Stimulated activated CD8-positive, alpha-beta memory T cell treated with anti-CD3 and anti-CD28 coated beads, Interleukin-7, amount 100 ng/mL, for 48 hours (primary cell): ENCODE measurements at regions not wholly inside any gene's neighbourhood (a gene's known extent, or its start where the extent isn't known, plus 50 kb on each side); places are given as distances from the start of the nearest gene placed in this dataset.
"Not testable (repeated sequence)": the region's sequence is repeated elsewhere in the genome, so short reads cannot be mapped to it uniquely, and the experiment has no call there.

Source experiments
- DNase-seq, 2 donors: peaks; one replicate each; pipeline ENCODE4 v3.0.0-alpha.2; 2020; ENCODE audit warnings: low read depth in 1 of 2; ENCODE audit errors: extremely low read depth in 1 of 2

DNA sequence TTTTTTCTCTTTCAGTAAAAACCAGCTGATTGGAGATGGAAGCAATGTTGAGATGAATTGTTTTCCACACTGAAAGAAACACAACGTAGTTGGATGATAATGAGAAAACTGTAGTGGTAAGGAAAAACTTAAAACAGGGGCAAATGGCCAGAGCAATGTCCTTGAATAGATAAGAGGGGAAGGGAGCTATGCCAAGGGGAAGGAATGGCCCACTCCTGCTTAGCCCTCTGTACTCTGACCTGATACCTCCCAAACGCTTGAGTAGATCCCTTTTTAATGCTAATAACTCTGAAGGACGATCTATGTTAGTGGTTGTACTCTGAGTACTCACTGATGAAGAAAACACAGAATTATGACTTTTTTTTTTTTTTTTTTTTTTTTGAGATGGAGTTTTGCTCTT, 114.7 kb upstream of the DAB2 start:
- DNase-seq: no peak

GRCh38 chr5:39534690-39535089, 109.9 kb upstream of the DAB2 start:
- no peak for DNase-seq

DNA sequence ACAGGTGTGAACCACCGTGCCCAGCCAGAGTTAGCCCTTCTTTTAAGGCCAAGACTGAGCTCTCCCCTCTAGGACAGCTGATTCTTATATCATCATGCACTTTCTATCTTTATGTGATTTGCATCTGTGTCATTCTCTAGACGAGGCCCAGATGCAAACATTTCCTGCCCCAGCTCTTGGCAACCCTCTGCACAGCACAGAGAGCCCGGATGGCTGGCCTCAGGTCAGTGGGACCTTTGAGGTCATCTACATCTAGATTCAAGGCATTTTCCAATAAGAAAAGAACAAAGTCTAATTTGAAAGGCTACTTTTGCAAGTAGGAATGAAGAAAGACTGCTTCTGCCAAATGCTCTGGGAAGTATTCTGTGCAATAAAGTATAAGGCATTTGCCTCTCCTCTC, 109.0 kb upstream of the DAB2 start:
- no peak for DNase-seq

GRCh38 chr5:39532511-39532910, 107.7 kb upstream of the DAB2 start:
- no peak for DNase-seq

DNA sequence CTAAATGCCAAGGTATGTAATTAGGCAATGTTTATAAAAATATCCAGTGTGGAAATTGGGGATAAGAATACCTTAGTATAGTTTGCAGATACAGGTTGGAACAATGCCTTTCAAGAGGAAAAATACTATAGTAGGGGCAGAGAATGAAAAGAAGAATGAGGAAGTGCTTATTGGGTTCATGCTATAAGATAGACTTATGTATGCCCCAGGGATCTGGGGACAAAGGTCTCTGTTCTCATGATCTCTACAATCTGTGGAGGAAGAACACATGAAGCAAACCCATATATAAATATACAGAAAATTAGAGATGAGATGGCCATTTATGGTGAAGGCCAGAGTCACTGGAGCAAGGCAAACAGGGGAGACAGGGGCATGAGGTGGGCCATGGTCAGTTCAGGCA, 106.5 kb upstream of the DAB2 start:
- DNase-seq: no peak

- DNase-seq: no peak
Observed at GRCh38 chr5:39526914-39527477, 102.2 kb upstream of the DAB2 start.

DNA sequence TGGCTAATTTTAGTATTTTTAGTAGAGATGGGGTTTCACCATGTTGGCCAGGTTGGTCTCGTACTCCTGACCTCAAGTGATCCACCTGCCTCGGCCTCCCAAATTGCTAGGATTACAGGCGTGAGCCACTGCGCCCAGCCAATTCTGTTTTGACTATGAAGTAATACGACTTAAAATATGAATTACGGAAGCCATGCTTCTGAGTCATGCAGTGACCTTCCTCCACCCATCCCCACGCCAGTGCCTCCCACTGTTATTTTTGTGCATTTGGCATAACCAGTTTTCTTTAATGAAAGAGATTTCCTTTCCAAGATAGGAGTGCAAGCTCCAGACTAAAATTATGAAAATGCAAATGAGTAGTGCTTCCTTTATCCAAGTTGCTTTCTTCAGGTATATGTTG, 101.0 kb upstream of the DAB2 start:
- not testable (repeated sequence) for DNase-seq

GRCh38 chr5:39525271-39525670, 100.5 kb upstream of the DAB2 start:
- DNase-seq: no peak

GRCh38 chr5:39523821-39524220, 99.0 kb upstream of the DAB2 start:
- no peak for DNase-seq

- DNase-seq: no peak
Observed at GRCh38 chr5:39521940-39522590, 97.3 kb upstream of the DAB2 start.

DNA sequence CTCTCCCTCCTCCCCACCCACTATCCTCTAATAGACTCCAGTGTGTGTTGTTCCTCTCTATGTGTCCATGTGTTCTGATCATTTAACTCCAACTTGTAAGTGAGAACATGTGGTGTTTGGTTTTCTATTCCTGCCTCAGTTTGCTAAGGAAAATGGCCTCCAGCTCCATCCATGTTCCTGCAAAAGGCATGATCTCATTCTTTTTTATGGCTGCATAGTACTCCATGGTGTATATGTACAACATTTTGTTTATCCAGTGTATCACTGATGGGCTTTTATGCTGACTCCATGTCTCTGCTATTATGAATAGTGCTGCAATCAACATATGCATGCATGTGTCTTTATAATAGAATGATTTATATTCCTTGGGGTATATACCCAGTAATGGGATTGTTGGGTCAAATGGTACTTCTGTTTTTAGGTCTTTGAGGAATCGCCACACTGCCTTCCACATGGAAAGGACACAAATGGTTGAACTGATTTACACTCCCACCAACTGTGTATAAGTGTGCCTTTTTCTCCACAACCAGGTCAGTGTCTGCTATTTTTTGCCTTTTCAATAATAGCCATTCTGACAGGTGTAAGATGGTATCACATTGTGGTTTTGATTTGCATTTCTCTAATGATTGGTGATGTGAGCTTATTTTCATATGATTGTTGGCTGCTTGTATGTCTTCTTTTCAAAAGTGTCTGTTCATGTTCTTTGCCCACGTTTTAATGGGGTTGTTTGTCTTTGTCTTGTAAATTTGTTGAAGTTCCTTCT, 96.5 kb upstream of the DAB2 start:
- no peak for DNase-seq

- no peak for DNase-seq
Observed at GRCh38 chr5:39520232-39520572, 95.4 kb upstream of the DAB2 start.

- no peak for DNase-seq
Observed at GRCh38 chr5:39519566-39520231, 94.9 kb upstream of the DAB2 start.

- DNase-seq: no peak
Observed at GRCh38 chr5:39519079-39519478, 94.3 kb upstream of the DAB2 start.

GRCh38 chr5:39518516-39518915, 93.7 kb upstream of the DAB2 start:
- no peak for DNase-seq

GRCh38 chr5:39517800-39518199, 93.0 kb upstream of the DAB2 start:
- no peak for DNase-seq

GRCh38 chr5:39515881-39516280, 91.1 kb upstream of the DAB2 start:
- DNase-seq: no peak

DNA sequence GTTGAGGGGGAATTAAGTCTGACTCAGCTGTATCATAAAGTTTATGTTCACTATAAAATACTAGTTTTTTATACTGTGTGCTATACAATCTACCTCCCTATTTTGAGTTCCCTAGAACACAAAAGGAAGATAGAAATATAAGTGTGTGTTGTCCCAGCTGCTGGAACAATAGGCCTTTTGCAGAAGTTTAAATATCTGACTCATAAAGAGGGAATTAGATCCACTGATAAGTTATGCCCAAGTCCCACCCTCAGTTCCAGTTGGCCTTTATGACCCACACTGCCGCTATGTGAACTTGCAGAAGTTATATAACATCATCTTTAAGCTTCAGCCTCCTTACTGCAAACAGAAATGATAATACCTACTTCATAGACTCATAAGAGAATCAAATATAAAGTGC, 88.5 kb upstream of the DAB2 start:
- no peak for DNase-seq

- no peak for DNase-seq
Observed at GRCh38 chr5:39506211-39506610, 81.4 kb upstream of the DAB2 start.

- DNase-seq: no peak
Observed at GRCh38 chr5:39505791-39506190, 81.0 kb upstream of the DAB2 start.

- DNase-seq: no peak
Observed at GRCh38 chr5:39505363-39505762, 80.6 kb upstream of the DAB2 start.

DNA sequence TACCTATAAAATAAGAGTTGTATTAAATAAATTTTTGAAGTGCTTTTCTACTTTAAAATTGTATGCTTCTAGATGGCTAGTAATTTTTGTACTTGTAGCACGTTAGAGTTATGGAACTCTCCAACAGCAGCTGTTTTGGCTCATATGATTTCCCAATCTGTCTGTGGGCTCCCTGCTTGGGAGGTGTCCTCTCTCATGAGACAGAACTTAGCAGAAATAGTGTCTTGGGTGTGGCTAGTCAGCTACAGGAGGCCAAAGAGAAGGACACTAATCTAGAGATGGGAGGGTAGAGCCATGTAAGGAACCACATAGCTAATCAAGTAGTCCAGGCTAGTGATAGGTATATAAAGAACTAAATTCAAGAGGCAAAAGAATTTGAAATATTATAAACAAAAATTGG, 78.4 kb upstream of the DAB2 start:
- no peak for DNase-seq
